IPS-18c (cell line): ENCODE measurements at regions not wholly inside any gene's neighbourhood (a gene's known extent, or its start where the extent isn't known, plus 50 kb on each side); places are given as distances from the start of the nearest gene placed in this dataset.
"Not testable (repeated sequence)": the region's sequence is repeated elsewhere in the genome, so short reads cannot be mapped to it uniquely, and the experiment has no call there.

Experiments used
- H3K4me3 ChIP-seq: 2 replicates; pipeline ENCODE4 v1.7.0; 2013; ENCODE audit warnings: low read depth, mild to moderate bottlenecking, low read length, moderate library complexity; ENCODE audit not compliant: insufficient read depth
- H3K9me3 ChIP-seq: one replicate; pipeline ENCODE4 v1.6.1; 2013; ENCODE audit warnings: mild to moderate bottlenecking, low read length, moderate library complexity; ENCODE audit not compliant: control insufficient read depth, insufficient read depth

DNA sequence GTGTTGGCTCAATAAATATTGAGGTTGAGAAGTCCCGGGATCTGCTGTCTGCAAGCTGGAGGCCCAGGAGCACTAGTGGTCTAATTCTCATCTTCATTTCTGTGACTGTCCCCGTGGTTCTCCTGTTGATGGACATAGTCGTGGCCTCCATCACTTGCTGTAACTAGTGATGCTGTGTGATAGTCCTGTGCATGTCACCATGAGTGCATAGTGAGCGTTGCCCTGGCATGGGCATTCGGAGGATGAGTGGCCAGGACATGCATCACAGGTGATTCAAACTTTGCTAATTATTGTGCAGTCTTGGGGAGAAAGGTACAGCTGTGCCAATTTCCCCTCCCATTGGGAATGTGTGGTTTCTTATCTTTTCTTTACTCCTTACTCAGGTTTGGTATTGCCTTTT is 902.2 kb downstream of the BRD1 start:
- Histone ChIP-seq H3K9me3 (no peaks in the 10 kb centered on the region), H3K4me3 (no peak overlapping the region)

DNA sequence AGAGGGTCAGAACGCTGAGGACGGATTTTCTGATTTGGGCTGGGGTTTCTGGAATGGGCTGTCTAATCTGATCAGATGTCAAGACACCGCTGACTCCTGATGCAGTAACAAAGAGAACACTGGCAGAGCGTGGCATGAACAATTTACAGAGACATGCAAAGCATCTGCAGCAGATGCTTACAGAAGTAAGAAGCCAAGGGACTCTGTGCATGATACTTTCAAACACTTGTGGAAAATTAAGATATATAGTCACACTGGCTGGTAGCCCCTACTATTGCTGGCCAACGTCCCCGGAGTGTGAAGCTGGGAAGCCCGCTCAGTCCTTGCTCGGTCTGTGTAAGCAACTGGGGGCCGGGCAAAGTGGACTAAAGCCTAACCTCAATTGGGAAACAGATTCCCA is 903.7 kb downstream of the BRD1 start:
- no peaks in the 10 kb centered on the region for H3K9me3 ChIP-seq

DNA sequence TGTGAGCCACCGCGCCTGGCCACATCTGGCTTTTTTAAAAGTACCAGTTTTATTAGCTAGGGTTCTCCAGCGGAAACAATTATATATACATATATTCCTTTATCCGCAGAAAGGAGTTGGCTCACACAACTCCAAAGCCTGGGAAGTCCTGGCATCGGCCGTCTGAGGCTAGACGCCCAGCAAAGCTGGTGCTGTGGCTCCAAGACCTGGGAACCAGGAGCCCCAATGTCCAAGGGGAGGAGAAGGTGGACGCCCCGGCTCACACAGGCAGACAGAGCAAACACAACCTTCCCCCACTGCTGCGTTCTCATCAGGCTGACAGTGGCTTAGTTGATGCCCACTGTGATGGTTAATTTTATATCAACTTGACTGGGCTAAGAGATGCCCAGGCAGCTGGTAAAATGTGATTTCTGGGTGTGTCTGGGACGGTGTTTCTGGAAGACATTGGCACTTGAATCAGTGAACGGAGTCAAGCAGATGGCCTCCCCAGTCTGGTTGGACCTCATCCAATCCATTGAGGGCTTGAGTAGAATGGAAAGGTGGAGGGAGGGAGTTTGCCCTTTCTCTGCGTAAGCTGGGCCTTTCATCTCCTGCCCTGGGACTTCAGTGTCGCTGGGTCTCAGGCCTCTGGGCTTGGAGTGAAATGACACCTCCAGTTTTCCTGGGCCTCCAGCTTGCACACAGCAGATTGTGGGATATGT is 904.4 kb downstream of the BRD1 start:
- peaks cover 2% of the 10 kb centered on the region for H3K9me3 ChIP-seq
- H3K4me3 ChIP-seq, result no peak overlapping the region

More for the DNA sequence above, 903.7 kb downstream of the BRD1 start:
- H3K4me3 ChIP-seq, result no peak overlapping the region

DNA sequence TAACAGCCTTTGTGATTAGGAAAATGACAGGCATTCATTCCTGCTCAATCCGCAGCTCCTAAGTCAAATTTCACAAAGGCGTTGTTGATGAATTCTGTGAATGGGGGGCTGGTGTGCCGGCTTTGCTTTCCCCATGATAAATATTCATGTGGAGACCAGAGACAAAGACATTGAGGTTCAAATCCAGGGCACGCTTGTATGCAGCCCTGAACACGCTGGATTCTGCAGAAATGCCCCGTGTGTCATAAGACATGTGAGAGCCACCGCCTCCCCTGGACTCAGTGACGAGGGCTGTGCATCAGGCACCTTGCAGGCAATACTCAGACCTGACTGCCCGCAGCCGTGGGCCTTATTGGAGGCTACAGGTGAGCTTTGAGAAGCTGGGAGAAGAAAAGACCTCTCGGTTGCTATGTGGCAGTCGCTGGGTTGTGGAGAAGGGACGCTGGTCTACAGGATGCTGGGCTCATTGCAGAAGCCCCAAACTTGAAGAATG is 906.2 kb downstream of the BRD1 start:
- peaks cover 2% of the 10 kb centered on the region for H3K9me3 ChIP-seq
- H3K4me3 ChIP-seq, result no peak overlapping the region

DNA sequence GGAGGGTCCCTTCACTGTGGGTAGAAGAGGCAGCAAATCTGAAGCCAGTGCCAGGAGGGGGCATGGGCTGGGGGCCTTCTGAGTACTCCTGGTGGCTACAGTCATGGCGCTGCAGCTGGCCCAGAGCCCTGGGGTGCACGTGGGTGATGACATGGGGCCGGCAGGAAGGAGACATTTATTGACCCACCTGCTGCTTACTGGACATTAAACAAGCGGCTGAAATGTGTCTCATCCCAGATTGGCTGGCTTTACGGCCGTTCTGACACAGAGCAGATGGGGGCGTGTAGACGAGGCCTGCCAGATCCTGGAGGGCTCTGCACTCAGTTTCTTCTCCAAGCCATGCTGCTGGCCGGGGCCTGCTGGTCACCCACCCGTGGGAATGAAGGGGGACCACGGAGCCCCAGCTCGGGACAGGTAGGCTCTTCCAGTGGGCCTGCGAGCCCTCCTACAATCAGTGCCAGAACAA is 906.9 kb downstream of the BRD1 start:
- no peak overlapping the region for H3K4me3 ChIP-seq
- H3K9me3 ChIP-seq, result peaks cover 2% of the 10 kb centered on the region

DNA sequence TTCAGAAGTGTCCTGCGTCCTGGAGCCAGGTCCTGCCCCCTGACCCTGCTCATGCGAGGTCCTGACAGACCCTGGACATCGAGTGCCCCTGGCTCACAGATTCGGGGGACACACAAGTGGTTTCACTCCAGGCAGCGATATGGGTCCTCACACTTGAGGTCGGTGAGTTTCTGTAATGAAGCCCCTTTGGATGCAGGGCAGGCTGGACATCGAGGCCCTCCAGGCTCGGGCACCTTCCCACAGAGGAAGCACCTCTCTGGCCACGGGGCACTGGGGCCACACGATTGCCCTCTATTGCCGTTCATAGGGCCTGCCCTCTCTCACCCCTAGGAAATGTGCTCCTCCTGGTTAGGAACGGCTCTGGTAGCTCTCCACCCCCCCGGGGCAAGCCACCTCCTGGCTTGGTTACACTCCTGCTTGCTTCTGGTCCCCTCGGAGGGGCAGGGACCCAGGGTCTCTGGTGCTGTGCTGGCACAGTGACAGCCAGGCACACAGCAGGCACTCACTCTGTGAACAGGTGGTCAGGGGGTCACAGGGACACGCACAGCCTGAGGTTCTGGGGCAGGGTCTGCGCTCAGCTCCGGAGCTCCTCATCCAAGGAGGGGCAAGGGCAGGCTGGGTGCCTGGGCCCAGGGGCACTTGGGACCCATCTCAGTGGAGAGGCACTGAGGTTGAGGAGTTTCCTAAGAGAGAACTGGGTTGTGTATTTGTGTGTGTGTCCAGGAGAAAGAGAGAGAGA is 907.7 kb downstream of the BRD1 start:
- peaks cover 2% of the 10 kb centered on the region for H3K9me3 ChIP-seq
- H3K4me3 ChIP-seq, result no peak overlapping the region

DNA sequence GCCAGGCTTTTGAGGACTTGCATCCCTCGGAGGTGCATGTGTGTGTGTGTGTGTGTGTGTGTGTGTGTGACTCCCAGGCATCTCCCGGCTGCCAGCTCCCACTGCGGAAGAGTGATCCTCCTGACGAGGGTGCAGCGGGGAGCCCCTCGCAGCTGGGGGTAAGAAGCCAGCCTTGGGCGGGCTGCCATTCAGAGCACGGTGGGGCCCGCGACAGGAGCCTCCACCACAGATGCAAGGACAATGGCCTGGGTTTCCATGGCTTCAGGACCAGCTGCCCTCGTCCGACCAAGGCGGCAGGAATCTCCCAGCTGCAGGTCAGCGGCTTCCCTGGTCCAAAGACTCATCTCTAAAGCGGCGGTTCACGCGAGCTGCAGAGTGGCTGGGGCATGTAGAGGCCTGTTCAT is 908.5 kb downstream of the BRD1 start:
- H3K9me3 ChIP-seq, result peaks cover 2% of the 10 kb centered on the region
- H3K4me3 ChIP-seq, result no peak overlapping the region

DNA sequence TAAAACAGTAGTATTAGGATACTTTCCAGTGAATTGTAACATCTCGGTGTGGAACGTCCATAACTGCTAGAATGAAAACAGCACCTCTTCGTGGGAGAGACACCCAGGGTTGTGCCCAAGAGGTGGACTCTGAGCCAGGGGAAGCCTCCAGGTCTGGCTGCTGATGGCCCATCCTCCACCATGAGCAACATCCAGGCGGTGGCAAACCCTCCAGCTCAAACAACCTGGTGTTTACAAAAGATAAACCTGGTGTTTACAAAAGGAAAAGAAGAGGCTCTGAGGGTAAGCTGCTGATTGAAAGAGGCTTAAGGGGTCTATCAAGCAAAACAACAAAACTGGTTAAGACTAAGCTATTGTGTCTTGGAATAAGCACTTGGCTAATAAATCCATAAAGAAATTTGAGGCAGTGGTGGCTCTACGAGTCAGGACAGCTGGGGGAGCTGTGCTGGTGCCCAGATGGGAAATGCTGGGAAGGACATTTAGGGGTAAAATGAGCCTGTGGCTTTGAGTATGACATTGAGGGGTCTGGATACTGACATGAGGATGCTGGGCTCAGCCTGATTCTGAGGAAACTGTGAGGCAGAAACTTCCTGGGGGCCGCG is 909.0 kb downstream of the BRD1 start:
- H3K9me3 ChIP-seq, result peaks cover 2% of the 10 kb centered on the region

DNA sequence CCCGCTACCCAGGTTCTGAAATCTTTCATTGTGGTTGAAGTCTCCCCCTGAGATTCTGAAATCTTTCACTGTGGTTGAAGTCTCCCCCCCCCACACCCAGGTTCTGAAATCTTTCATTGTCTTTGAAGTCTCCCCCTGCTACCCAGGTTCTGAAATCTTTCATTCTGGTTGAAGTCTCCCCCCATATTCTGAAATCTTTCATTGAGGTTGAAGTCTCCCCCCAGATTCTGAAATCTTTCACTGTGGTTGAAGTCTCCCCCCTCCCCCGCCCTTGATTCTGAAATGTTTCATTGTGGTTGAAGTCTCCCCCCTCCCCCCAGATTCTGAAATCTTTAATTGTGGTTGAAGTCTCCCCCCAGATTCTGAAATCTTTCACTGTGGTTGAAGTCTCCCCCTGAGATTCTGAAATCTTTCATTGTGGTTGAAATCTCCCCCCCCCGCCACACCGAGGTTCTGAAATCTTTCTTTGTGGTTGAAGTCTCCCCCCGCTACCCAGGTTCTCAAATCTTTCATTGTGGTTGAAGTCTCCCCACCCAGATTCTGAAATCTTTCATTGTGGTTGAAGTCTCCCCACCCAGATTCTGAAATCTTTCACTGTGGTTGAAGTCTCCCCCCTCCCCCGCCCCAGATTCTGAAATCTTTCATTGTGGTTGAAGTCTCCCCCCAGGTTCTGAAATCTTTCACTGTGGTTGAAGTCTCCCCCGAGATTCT is 915.2 kb downstream of the BRD1 start:
- H3K4me3 ChIP-seq, H3K9me3 ChIP-seq: not testable (repeated sequence)

More for the DNA sequence above, 909.0 kb downstream of the BRD1 start:
- no peak overlapping the region for H3K4me3 ChIP-seq

DNA sequence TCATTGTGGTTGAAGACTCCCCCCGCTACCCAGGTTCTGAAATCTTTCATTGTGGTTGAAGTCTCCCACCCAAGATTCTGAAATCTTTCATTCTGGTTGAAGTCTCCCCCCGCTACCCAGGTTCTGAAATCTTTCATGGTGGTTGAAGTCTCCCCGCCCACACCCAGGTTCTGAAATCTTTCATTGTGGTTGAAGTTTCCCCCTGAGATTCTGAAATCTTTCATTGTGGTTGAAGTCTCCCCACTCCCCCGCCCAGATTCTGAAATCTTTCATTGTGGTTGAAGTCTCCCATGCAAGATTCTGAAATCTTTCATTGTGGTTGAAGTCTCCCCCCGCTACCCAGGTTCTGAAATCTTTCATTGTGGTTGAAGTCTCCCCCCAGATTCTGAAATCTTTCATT is 916.0 kb downstream of the BRD1 start:
- not testable (repeated sequence) for H3K4me3 ChIP-seq, H3K9me3 ChIP-seq

DNA sequence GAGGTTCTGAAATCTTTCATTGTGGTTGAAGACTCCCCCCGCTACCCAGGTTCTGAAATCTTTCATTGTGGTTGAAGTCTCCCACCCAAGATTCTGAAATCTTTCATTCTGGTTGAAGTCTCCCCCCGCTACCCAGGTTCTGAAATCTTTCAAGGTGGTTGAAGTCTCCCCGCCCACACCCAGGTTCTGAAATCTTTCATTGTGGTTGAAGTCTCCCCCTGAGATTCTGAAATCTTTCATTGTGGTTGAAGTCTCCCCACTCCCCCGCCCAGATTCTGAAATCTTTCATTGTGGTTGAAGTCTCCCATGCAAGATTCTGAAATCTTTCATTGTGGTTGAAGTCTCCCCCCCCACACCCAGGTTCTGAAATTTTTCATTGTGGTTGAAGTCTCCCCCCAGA is 916.6 kb downstream of the BRD1 start:
- not testable (repeated sequence) for H3K4me3 ChIP-seq, H3K9me3 ChIP-seq

DNA sequence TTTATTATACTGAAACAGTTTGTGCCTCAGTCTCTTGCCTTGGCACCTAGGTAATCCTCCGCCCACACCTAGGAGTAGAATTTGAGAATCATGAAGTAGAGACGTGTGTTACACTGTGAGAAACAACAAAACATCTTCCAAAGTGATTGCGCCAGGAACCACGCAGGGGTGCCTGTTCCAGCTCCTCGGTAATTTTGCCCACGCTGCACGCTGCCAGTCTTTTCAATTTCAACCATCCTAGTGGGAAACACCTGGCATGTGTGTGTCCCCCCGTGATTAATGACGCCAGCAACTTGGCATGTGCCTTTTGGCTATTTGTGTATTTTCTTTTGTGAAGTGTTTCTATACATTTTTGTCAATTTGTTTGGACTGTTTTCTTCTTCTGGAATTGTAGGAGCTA is 919.1 kb downstream of the BRD1 start:
- Histone ChIP-seq H3K9me3 (no peaks in the 10 kb centered on the region), H3K4me3 (no peak overlapping the region)

DNA sequence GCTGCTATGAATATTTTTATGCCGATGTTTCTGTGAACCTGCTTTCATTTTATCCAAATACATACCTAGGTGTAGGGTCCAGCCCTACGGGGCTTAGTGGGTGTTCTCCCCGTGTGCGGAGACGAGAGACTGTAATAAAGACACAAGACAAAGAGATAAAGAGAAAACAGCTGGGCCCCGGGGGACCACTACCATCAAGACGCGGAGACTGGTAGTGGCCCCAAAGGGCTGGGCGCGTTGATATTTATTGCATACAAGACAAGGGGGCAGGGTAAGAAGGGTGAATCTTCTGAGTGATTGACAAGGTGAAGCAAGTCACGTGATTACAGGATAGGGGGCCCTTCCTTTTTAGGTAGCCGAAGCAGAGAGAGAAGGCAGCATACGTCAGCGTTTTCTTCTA is 920.1 kb downstream of the BRD1 start:
- H3K4me3 ChIP-seq, result no peak overlapping the region
- H3K9me3 ChIP-seq, result no peaks in the 10 kb centered on the region

DNA sequence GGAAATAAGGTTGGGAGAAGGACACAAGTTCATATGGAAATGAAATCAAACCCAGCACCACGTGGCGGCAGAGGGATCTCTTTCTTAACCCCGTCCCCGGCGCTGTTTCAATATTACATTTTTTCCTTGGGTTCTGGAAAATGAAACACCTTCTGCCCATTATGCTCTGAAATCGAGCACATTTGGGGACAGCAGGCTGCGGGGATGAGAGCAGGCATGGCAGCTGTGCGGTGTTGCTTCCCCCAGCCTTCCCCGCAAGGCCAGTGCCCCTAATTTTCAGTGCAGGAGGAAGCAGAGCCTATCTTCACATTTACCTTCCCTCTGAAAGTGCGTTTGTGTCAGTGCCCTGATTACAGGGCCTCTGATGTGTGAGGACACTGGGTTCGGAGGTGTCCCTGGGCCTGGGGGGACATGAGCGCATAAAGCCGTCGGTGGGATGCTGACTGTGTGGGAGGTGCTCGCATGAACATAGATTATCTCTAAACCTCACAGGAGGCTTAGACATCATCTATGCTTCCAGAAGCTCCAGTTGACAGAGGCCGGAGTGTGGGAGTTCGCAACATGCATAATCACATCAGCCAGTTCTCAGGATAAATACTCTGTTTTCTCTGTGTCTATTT is 921.3 kb downstream of the BRD1 start:
- H3K4me3 ChIP-seq, result no peak overlapping the region
- no peaks in the 10 kb centered on the region for H3K9me3 ChIP-seq

DNA sequence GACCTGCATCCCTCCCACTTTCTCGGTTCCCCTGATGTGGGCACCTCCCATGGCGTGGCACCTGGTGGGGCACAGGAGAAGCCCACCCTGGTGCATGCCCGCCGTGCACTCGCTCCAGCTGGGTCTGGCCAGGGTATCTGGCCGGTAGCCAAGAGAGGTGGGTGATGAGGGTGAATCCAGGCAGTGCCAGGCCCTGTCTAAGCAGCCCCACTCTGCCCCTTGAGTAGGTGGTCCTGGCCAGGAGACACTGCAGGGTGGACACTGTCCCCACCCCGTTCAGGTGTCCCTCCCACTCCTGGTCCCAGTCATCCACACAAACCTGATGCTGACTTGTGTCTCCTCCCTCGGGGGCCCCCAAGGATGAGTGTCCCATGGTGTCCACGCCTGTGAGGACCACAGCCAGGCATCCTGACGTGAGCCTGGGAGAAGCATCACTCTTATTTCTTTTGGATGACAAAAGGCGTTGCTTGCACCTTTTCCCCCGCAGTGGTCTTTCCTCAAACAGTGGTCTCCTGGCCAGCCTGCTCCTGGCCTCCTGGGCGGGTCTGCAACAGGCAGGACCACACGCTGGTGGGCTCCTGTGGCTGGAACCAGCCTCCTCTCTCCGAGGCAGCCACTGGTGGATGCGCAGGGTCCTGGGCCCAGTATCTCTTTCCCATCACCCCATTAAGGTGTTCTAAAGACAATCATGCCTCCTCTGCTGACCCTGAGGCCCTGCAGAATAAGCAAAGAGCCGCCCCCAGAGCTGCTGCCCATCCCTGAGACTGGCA is 922.3 kb downstream of the BRD1 start:
- no peaks in the 10 kb centered on the region for H3K9me3 ChIP-seq

DNA sequence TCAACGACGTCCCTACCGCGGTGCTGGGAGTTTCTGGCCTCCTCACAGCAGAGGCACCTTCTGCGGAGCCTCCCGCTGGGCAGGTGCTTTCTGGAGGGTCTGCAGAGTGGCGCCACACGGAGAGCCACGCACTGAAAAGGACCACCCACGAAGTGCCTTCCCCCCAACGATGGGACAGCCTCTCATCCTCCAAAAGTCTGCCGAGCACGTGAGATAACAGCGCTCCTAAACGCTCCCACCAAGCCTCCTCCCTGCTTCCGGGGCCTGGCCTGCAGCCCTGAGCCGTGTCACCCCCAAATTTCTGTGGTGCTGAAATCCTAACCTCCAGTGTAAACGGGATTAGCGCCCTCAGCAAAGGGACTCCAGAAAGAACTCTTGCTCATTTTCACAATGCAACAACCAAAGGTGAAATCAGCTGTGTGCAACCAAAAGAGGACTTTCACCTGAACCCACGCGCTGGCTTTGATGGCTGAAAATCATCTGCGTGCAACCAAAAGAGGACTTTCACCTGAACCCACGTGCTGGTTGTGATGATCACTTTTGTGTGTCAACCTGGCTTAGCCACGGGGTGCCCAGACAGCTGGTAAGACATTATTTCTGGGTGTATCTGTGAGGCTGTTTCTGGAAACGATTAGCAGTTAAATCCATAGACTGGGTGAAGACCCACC is 924.6 kb downstream of the BRD1 start:
- no peak overlapping the region for H3K4me3 ChIP-seq
- H3K9me3 ChIP-seq, result no peaks in the 10 kb centered on the region

More for the DNA sequence above, 922.3 kb downstream of the BRD1 start:
- no peak overlapping the region for H3K4me3 ChIP-seq
